ENCODE measurements at regions not wholly inside any gene's neighbourhood (a gene's known extent, or its start where the extent isn't known, plus 50 kb on each side); places are given as distances from the start of the nearest gene placed in this dataset.

DNA sequence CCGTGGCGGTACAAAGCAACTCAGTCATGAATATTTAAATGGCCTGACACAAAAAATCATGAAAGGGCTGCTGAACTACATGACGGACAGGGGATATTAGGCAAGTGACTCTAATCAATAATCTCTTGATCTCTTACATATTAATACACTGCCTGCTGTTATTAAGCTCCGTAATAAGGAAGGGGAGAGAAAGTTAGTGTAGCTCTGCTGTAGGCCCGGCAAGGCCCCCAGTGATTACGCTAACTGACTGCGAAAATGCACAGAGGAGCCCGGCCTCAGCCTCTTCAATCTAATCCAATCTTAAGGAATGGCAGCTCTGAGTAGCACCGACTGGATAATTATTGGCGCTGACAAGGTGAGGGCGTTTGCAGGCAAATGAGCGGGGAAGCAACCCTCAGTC is 583.5 kb upstream of the MKI67 start:
- Histone ChIP-seq H3K4me1 (ENCODE audit: insufficient read depth, low read length) (no peaks in the 10 kb centered on the region), H3K9me3 (ENCODE audit: low read length) (no peaks in the 10 kb centered on the region), H3K9ac (ENCODE audit: insufficient read depth, low read depth, low read length) (no peak overlapping the region), H3K36me3 (replicated peaks in 1 of 2; ENCODE audit: control insufficient read depth in 1 of 2, insufficient read depth in 2 of 2, low read length in 2 of 2) (no peaks in the 10 kb centered on the region), H2AFZ (ENCODE audit: low read length) (no peak overlapping the region), H3K79me2 (ENCODE audit: insufficient read depth, low read length) (no peaks in the 10 kb centered on the region), H3K4me2 (ENCODE audit: low read depth, low read length) (no peak overlapping the region), H3K27ac (ENCODE audit: extremely low read length, insufficient read depth, low read length) (no peak overlapping the region), H4K20me1 (ENCODE audit: insufficient read depth, low read length) (no peaks in the 10 kb centered on the region), H3K27me3 (ENCODE audit: control insufficient read depth in 1 of 2, insufficient read depth in 2 of 2, low read length in 2 of 2) (peaks cover 3 to 21% of the 10 kb centered on the region in 2 experiments; a peak in 3 of 5 replicates), H3K4me3 (replicated peaks in 1 of 3; ENCODE audit: insufficient read depth in 1 of 3, low read depth in 2 of 3, low read length in 3 of 3) (no peak overlapping the region)
- ATAC-seq (no peak), FAIRE-seq (no peak), DNase-seq (ENCODE audit: low spot score) (no peak)
- POLR2A ChIA-PET, result no interaction called here
- TF ChIP-seq POGZ (CRISPR knock-in tag; IDR thresholded peaks at IDR 0.05), result no peak
- no peak for TF ChIP-seq ZNF44 (CRISPR knock-in tag; IDR thresholded peaks at IDR 0.05)
- TF ChIP-seq, protein P1, sequence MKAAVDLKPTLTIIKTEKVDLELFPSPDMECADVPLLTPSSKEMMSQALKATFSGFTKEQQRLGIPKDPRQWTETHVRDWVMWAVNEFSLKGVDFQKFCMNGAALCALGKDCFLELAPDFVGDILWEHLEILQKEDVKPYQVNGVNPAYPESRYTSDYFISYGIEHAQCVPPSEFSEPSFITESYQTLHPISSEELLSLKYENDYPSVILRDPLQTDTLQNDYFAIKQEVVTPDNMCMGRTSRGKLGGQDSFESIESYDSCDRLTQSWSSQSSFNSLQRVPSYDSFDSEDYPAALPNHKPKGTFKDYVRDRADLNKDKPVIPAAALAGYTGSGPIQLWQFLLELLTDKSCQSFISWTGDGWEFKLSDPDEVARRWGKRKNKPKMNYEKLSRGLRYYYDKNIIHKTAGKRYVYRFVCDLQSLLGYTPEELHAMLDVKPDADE (CRISPR knock-in tag; IDR thresholded peaks at IDR 0.05), result no peak
- no peak for TF ChIP-seq CHD2 (IDR thresholded peaks at IDR 0.05; ENCODE audit: low read depth, low read length)
- no peak for TF ChIP-seq PAWR (CRISPR knock-in tag; IDR thresholded peaks at IDR 0.05; ENCODE audit: borderline replicate concordance)
- no peak for TF ChIP-seq STAT5B (CRISPR knock-in tag; IDR thresholded peaks at IDR 0.05)
- no peak for TF ChIP-seq ZBTB8A (CRISPR knock-in tag; IDR thresholded peaks at IDR 0.05; ENCODE audit: borderline replicate concordance, low read depth)
- TF ChIP-seq CBX1 (IDR thresholded peaks at IDR 0.05; ENCODE audit: low read depth), result no peak
- TF ChIP-seq, protein P2, sequence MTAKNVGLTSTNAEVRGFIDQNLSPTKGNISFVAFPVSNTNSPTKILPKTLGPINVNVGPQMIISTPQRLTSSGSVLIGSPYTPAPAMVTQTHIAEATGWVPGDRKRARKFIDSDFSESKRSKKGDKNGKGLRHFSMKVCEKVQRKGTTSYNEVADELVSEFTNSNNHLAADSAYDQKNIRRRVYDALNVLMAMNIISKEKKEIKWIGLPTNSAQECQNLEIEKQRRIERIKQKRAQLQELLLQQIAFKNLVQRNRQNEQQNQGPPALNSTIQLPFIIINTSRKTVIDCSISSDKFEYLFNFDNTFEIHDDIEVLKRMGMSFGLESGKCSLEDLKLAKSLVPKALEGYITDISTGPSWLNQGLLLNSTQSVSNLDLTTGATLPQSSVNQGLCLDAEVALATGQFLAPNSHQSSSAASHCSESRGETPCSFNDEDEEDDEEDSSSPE (CRISPR knock-in tag; IDR thresholded peaks at IDR 0.05), result no peak
- no peak for TF ChIP-seq TCF7L2 (IDR thresholded peaks at IDR 0.05; ENCODE audit: low read depth, low read length)
- TF ChIP-seq ZNF354B (CRISPR knock-in tag; IDR thresholded peaks at IDR 0.05), result no peak
- TF ChIP-seq ZNF274 (CRISPR knock-in tag; IDR thresholded peaks at IDR 0.05), result no peak
- TF ChIP-seq BRD4 (CRISPR knock-in tag; IDR thresholded peaks at IDR 0.05), result no peak
- in situ Hi-C loops (cut with HindIII; ENCODE audit: extremely low pct_ligation_motif_present, low pct_unique_long_range_greater_than_20kb) (no loop called here), intact Hi-C loops (cut with micrococcal nuclease; ENCODE audit: unreplicated experiment) (no loop called here)
- BruUV-seq (replicated peaks), result no TSS peak
- CTCF ChIA-PET (ENCODE audit: low intra/inter-chr PET ratio, low total read pairs), result no interaction called here
- 54% methylated on average over 8 of the region's 12 CpGs for WGBS (ENCODE audit: low lambda C conversion rate)

All from HepG2 (cell line).